Left ventricle myocardium inferior (tissue), 1 donor: ENCODE measurements at regions not wholly inside any gene's neighbourhood (a gene's known extent, or its start where the extent isn't known, plus 50 kb on each side); places are given as distances from the start of the nearest gene placed in this dataset.
"Not testable (repeated sequence)": the region's sequence is repeated elsewhere in the genome, so short reads cannot be mapped to it uniquely, and the experiment has no call there.

Source experiments
- DNase-seq: peaks from one replicate; pipeline ENCODE4 v3.0.0-alpha.2; 2020
- H3K27ac ChIP-seq: fragments of 200-600 bp; replicated peaks from 2 replicates; pipeline ENCODE4 v1.8.0; 2021
- H3K27me3 ChIP-seq: fragments of 200-600 bp; 2 replicates; pipeline ENCODE4 v1.8.0; 2021; ENCODE audit warnings: low read depth
- H3K36me3 ChIP-seq: fragments of 200-600 bp; 2 replicates; pipeline ENCODE4 v1.8.0; 2021
- H3K4me1 ChIP-seq: fragments of 200-600 bp; 2 replicates; pipeline ENCODE4 v1.8.0; 2021
- H3K4me3 ChIP-seq: fragments of 200-600 bp; 2 replicates; pipeline ENCODE4 v1.8.0; 2021; ENCODE audit warnings: mild to moderate bottlenecking, moderate library complexity
- H3K9me3 ChIP-seq: fragments of 200-600 bp; replicated peaks from 2 replicates; pipeline ENCODE4 v1.8.0; 2021
- CTCF ChIP-seq: fragments of 200-600 bp; IDR thresholded peaks from 2 replicates; pipeline ENCODE4 v1.8.0; 2021; ENCODE audit warnings: antibody characterized with exemption, mild to moderate bottlenecking, borderline replicate concordance
- intact Hi-C: fragments of 100-400 bp; cut with micrococcal nuclease; formaldehyde crosslinking; loops from one replicate; pipeline ENCODE4 v1.11.0; 2022
- donor health status: DM: no; HTN: yes; CAD: no; lungs with severe emphysema.

GRCh38 chr2:59233448-59233847 lies 992.3 kb upstream of the FANCL start:
- Histone ChIP-seq H3K27me3 (no peaks in the 10 kb centered on the region), H3K36me3 (no peaks in the 10 kb centered on the region), H3K9me3 (no peaks in the 10 kb centered on the region), H3K4me1 (no peaks in the 10 kb centered on the region), H3K27ac (no peak overlapping the region), H3K4me3 (no peak overlapping the region)
- intact Hi-C loops, result no loop called here
- DNase-seq, result no peak
- TF ChIP-seq CTCF, result no peak

GRCh38 chr2:59232394-59233165 lies 991.5 kb upstream of the FANCL start:
- TF ChIP-seq CTCF, result no peak
- DNase-seq, result no peak
- intact Hi-C loops, result no loop called here

GRCh38 chr2:59226362-59226761 lies 985.2 kb upstream of the FANCL start:
- intact Hi-C loops, DNase-seq, H3K4me3 ChIP-seq, H3K36me3 ChIP-seq, H3K27me3 ChIP-seq, H3K4me1 ChIP-seq, H3K27ac ChIP-seq, H3K9me3 ChIP-seq: not testable (repeated sequence)

More at GRCh38 chr2:59232394-59233165, 991.5 kb upstream of the FANCL start:
- Histone ChIP-seq H3K27me3 (no peaks in the 10 kb centered on the region), H3K4me3 (no peak overlapping the region), H3K36me3 (no peaks in the 10 kb centered on the region), H3K27ac (no peak overlapping the region), H3K9me3 (no peaks in the 10 kb centered on the region), H3K4me1 (no peaks in the 10 kb centered on the region)

GRCh38 chr2:59223742-59224141 lies 982.6 kb upstream of the FANCL start:
- H3K9me3 ChIP-seq, result no peaks in the 10 kb centered on the region
- no peak overlapping the region for H3K4me3 ChIP-seq
- no peak for TF ChIP-seq CTCF
- H3K4me1 ChIP-seq, result no peaks in the 10 kb centered on the region
- intact Hi-C loops, result no loop called here
- DNase-seq, result peak; percentile 18
- H3K36me3 ChIP-seq, result no peaks in the 10 kb centered on the region
- H3K27me3 ChIP-seq, result no peaks in the 10 kb centered on the region
- H3K27ac ChIP-seq, result no peak overlapping the region

- intact Hi-C loops, result no loop called here
- H3K4me1 ChIP-seq, result no peaks in the 10 kb centered on the region
Observed at GRCh38 chr2:59217360-59217759, 976.2 kb upstream of the FANCL start.

More at GRCh38 chr2:59217360-59217759, 976.2 kb upstream of the FANCL start:
- no peaks in the 10 kb centered on the region for H3K9me3 ChIP-seq
- no peaks in the 10 kb centered on the region for H3K36me3 ChIP-seq
- no peak overlapping the region for H3K4me3 ChIP-seq
- DNase-seq, result no peak
- TF ChIP-seq CTCF, result no peak
- H3K27me3 ChIP-seq, result no peaks in the 10 kb centered on the region
- no peak overlapping the region for H3K27ac ChIP-seq
